HUES48 (cell line): ENCODE measurements at regions not wholly inside any gene's neighbourhood (a gene's known extent, or its start where the extent isn't known, plus 50 kb on each side); places are given as distances from the start of the nearest gene placed in this dataset.

ENCODE experiments used
- H3K27ac ChIP-seq: one replicate; pipeline ENCODE4 v1.7.0; 2013; ENCODE audit warnings: low read depth, low read length, inconsistent platforms
- H3K27me3 ChIP-seq: 2 replicates; pipeline ENCODE4 v1.6.1; 2013; ENCODE audit warnings: mild to moderate bottlenecking, low read length; ENCODE audit not compliant: control insufficient read depth, insufficient read depth
- H3K36me3 ChIP-seq: 2 replicates; pipeline ENCODE4 v1.6.1; 2013; ENCODE audit warnings: low read length; ENCODE audit not compliant: control insufficient read depth, insufficient read depth
- H3K4me1 ChIP-seq: 2 replicates; pipeline ENCODE4 v1.6.1; 2013; ENCODE audit warnings: mild to moderate bottlenecking, low read length; ENCODE audit not compliant: control insufficient read depth, insufficient read depth
- H3K4me3 ChIP-seq: 2 replicates; pipeline ENCODE4 v1.5.1; 2013; ENCODE audit warnings: mild to moderate bottlenecking, low read depth, low read length
- H3K9ac ChIP-seq: 2 replicates; pipeline ENCODE4 v1.6.1; 2013; ENCODE audit warnings: mild to moderate bottlenecking, low read depth, low read length, moderate library complexity
- H3K9me3 ChIP-seq: 2 replicates; pipeline ENCODE4 v1.6.1; 2013; ENCODE audit warnings: low read length; ENCODE audit not compliant: control insufficient read depth, insufficient read depth

DNA sequence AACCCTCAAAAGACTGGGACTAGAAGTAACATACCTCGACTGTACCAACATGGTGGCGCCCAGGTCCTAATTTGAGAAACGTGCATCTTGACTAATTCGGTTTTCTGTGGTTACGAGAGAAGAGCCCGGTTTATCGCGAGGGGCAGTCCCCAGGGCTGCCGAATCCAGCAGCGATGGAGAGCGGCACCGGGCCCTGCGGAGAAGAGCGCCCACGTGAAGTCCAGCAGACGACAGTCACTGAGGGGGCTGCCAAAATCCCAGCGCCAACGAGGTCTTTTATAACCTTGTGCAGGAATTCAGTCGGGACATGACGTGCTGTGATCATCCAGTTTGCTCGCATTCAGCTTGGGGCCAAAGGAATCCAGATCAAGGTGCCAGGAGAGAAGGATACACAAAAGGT is 187.5 kb upstream of the SLITRK2 start:
- Histone ChIP-seq H3K9me3 (peaks cover 11% of the 10 kb centered on the region), H3K27ac (no peak overlapping the region), H3K4me1 (no peaks in the 10 kb centered on the region), H3K36me3 (no peaks in the 10 kb centered on the region), H3K4me3 (no peak overlapping the region), H3K27me3 (no peaks in the 10 kb centered on the region), H3K9ac (no peak overlapping the region)

- Histone ChIP-seq H3K27me3 (no peaks in the 10 kb centered on the region), H3K36me3 (no peaks in the 10 kb centered on the region), H3K4me3 (no peak overlapping the region), H3K27ac (no peak overlapping the region), H3K4me1 (no peaks in the 10 kb centered on the region), H3K9me3 (peaks cover 5% of the 10 kb centered on the region; the same call in 1 of the 2 replicates), H3K9ac (no peak overlapping the region)
These were observed 186.7 kb upstream of the SLITRK2 start for GRCh38 chrX:145630806-145631435.

DNA sequence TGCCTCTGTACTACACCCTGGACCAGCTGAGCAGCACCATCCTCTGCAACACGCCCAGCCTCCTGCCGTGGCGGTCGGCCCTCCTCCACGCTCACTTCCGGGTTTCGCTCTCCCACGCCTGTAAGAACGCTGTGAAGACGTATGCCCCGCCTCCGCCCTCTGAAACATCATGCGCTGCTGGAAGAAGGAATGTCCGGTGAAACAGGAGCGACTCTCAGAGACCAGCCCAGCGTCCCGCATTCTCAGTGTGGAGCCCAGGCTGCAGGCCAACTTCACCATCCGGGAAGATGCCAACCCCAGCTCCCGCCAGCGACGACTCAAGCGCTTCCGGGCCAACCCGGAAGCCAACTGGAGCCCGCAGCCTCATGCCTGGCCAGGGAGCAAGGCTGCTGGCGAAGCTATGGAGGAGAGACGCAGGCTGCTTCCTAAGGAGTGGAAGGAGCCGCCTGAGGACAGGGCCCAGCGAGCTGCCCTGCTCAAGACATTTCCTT is 186.1 kb upstream of the SLITRK2 start:
- no peaks in the 10 kb centered on the region for H3K27me3 ChIP-seq

DNA sequence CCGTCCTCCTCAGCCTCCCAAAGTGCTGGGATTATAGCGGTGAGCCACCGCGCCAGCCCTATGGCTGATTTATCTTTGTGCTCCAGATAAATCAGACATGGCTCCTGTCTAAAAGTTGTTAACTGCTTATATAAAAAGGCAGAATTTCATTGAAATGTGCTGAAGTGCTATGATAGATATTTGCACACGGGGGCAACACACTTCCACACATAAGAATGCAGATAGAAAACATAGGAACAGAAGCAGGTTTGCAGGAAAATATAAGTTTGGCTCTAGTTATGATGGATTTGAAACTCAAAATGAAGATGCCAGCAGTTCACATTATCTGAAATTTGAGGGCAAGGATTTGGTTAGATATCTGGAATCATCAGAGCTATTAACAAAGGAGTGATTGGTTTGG is 163.1 kb upstream of the SLITRK2 start:
- H3K9ac ChIP-seq = no peak overlapping the region
- H3K9me3 ChIP-seq = peaks cover 24% of the 10 kb centered on the region
- no peak overlapping the region for H3K4me3 ChIP-seq
- H3K27ac ChIP-seq = no peak overlapping the region
- H3K36me3 ChIP-seq = no peaks in the 10 kb centered on the region
- no peaks in the 10 kb centered on the region for H3K27me3 ChIP-seq
- no peaks in the 10 kb centered on the region for H3K4me1 ChIP-seq

More for the DNA sequence above, 186.1 kb upstream of the SLITRK2 start:
- Histone ChIP-seq H3K27ac (no peak overlapping the region), H3K9ac (no peak overlapping the region), H3K4me1 (no peaks in the 10 kb centered on the region), H3K4me3 (no peak overlapping the region), H3K9me3 (peaks cover 6% of the 10 kb centered on the region; the same call in 1 of the 2 replicates), H3K36me3 (no peaks in the 10 kb centered on the region)

DNA sequence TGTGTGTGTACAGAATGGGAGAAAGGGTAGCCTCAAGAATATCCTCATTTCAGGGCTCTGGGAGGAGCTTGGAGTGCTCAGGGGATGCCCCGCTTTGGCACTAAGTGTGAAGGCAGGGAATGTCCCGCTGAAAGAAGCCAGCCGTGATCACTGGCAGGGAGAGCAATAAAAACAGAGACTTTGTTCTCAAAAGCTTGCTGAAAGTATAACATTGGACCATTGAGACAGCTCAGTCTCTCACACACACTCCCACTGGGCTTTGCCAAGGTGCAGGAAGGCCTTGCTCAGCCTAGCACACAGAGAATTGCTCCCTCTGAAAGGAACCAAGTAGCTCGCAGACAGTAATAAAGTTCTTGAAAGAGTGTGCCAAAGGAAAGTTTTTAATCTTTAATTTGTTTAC is 143.8 kb upstream of the SLITRK2 start:
- Histone ChIP-seq H3K9me3 (peaks cover 26% of the 10 kb centered on the region), H3K4me3 (no peak overlapping the region), H3K27me3 (no peaks in the 10 kb centered on the region), H3K36me3 (no peaks in the 10 kb centered on the region), H3K4me1 (no peaks in the 10 kb centered on the region), H3K9ac (no peak overlapping the region), H3K27ac (no peak overlapping the region)

- peaks cover 29% of the 10 kb centered on the region for H3K9me3 ChIP-seq
- H3K4me1 ChIP-seq = no peaks in the 10 kb centered on the region
- H3K9ac ChIP-seq = no peak overlapping the region
- H3K27me3 ChIP-seq = no peaks in the 10 kb centered on the region
- no peak overlapping the region for H3K4me3 ChIP-seq
- H3K36me3 ChIP-seq = no peaks in the 10 kb centered on the region
- H3K27ac ChIP-seq = no peak overlapping the region
These were observed 140.4 kb upstream of the SLITRK2 start for GRCh38 chrX:145677109-145677817.

DNA sequence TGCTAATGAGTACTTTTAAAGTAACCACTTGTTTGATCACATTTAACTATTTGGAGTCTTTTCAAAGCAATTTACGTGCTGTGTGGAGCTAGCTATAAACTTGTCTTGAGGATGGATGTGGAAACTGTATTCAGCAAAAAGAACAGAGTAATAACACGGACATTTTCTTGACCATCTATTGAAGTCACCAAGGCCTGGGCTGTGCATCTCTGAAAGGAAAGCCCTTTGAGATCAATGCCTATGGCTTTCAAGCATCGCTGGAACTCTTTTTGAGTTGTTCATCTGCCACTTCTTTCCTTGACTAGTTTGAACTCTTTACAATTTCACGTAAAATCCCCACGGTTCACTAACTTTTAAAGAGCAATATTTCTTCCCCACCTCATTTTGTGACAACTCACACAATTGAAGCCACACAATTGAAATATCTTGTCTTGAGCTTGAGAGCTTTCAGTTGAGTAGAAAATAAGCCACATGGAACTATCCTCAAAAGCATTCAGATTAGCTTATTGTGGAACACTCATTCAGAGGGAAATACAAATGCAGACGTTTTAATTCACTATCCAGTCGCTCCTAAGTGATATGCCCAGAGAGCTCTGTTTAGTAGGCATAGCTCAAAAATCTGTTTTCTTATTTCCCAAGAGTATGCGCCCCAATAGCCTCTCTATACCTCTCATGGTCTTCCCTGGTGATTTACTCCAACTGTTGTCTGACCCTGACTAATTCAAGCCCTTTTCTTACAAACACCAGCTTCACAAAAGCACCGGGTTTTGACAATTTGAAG is 134.9 kb upstream of the SLITRK2 start:
- no peaks in the 10 kb centered on the region for H3K27me3 ChIP-seq
- H3K36me3 ChIP-seq = no peaks in the 10 kb centered on the region
- H3K9ac ChIP-seq = no peak overlapping the region
- no peak overlapping the region for H3K27ac ChIP-seq
- H3K4me3 ChIP-seq = no peak overlapping the region
- no peaks in the 10 kb centered on the region for H3K4me1 ChIP-seq
- H3K9me3 ChIP-seq = peaks cover 25% of the 10 kb centered on the region

DNA sequence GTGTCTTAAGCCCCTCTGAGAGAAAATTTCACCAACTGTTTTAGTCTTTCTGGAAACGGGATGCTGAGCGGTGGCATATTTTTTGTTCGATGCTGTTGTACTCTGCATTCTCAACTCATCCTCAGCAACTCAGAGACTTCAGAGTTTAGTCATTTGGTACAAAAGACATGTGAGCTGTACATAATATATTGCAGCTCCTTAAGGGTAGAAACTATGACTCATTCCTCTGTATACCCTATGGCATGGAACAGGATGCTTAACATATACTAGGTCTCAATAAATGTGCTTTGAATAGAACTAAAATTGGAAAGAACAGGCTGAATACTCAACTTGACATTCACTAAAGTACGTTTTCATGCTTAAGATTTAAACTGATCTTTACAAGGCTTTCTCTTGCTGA is 130.5 kb upstream of the SLITRK2 start:
- H3K27me3 ChIP-seq = no peaks in the 10 kb centered on the region
- no peak overlapping the region for H3K27ac ChIP-seq
- no peak overlapping the region for H3K9ac ChIP-seq
- no peaks in the 10 kb centered on the region for H3K36me3 ChIP-seq
- H3K4me1 ChIP-seq = no peaks in the 10 kb centered on the region
- H3K4me3 ChIP-seq = no peak overlapping the region
- H3K9me3 ChIP-seq = peaks cover 13% of the 10 kb centered on the region

GRCh38 chrX:145687707-145688106 is 129.9 kb upstream of the SLITRK2 start:
- no peaks in the 10 kb centered on the region for H3K36me3 ChIP-seq
- H3K4me3 ChIP-seq = no peak overlapping the region

GRCh38 chrX:145694048-145694447 is 123.6 kb upstream of the SLITRK2 start:
- H3K9ac ChIP-seq = no peak overlapping the region
- H3K9me3 ChIP-seq = peaks cover 23% of the 10 kb centered on the region
- H3K36me3 ChIP-seq = no peaks in the 10 kb centered on the region
- H3K27ac ChIP-seq = no peak overlapping the region
- no peak overlapping the region for H3K4me3 ChIP-seq
- H3K4me1 ChIP-seq = no peaks in the 10 kb centered on the region
- H3K27me3 ChIP-seq = no peaks in the 10 kb centered on the region

More at GRCh38 chrX:145687707-145688106, 129.9 kb upstream of the SLITRK2 start:
- no peak overlapping the region for H3K9ac ChIP-seq
- H3K27me3 ChIP-seq = no peaks in the 10 kb centered on the region
- peaks cover 18% of the 10 kb centered on the region for H3K9me3 ChIP-seq
- H3K27ac ChIP-seq = no peak overlapping the region
- no peaks in the 10 kb centered on the region for H3K4me1 ChIP-seq
